GM12864 (cell line): ENCODE measurements at regions not wholly inside any gene's neighbourhood (a gene's known extent, or its start where the extent isn't known, plus 50 kb on each side); places are given as distances from the start of the nearest gene placed in this dataset.

ENCODE experiments used
- DNase-seq: peaks from one replicate; pipeline ENCODE4 v3.0.0-alpha.2; 2011; ENCODE audit warnings: low read depth
- H3K4me3 ChIP-seq: 2 replicates; pipeline ENCODE4 v1.5.1; 2011; ENCODE audit warnings: mild to moderate bottlenecking, low read depth, low read length, control low read depth
- CTCF ChIP-seq: IDR thresholded peaks from 2 replicates; pipeline ENCODE4 v1.5.1; 2011; ENCODE audit warnings: low read depth, mild to moderate bottlenecking, moderate library complexity, low read length, control low read depth, inconsistent platforms; ENCODE audit errors: missing control alignments

DNA sequence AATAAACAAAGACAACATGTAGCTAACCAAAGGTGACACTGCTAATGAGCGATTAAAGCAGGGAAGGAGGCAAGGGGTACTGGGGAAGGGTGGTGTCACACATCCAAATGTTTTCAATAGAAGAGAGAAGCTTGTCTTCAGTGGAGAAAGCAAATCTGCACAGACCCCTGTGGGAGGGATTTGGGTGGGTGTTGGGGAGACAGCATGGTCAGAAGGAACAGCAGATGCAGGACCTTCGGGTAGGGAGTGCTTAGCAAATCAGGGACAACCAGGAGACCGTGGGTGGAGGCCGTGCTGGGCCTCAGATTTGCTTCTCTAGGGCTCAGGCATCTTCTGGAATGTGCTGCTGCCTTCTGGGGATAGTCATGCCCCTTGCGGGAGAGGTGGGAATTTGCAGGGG, 185.3 kb upstream of the RAB6C start:
- no peak for TF ChIP-seq CTCF
- no peak for DNase-seq
- H3K4me3 ChIP-seq: no peak overlapping the region

DNA sequence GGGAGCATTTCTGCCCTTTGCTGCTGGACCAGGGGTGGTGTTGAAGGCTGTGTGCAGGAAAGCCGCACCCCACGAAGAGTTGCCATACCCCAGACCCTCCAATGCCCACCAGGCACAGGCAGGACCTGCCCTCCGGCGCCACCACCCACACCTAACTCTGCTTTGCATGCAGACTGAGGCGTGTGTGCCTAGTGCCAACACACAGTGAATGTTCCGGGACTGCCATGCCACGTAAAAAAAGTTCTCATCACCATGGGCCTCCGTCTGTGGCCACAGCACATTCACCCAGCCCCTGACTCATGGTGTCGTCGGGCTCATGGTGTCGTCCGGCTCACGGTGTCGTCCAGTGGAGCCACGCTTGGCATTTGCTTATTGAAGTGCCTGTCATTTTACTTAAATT, 184.9 kb upstream of the RAB6C start:
- no peak for DNase-seq
- TF ChIP-seq CTCF: no peak
- no peak overlapping the region for H3K4me3 ChIP-seq

GRCh38 chr2:129796225-129796624, 183.2 kb upstream of the RAB6C start:
- H3K4me3 ChIP-seq: no peak overlapping the region
- no peak for DNase-seq
- TF ChIP-seq CTCF: no peak

DNA sequence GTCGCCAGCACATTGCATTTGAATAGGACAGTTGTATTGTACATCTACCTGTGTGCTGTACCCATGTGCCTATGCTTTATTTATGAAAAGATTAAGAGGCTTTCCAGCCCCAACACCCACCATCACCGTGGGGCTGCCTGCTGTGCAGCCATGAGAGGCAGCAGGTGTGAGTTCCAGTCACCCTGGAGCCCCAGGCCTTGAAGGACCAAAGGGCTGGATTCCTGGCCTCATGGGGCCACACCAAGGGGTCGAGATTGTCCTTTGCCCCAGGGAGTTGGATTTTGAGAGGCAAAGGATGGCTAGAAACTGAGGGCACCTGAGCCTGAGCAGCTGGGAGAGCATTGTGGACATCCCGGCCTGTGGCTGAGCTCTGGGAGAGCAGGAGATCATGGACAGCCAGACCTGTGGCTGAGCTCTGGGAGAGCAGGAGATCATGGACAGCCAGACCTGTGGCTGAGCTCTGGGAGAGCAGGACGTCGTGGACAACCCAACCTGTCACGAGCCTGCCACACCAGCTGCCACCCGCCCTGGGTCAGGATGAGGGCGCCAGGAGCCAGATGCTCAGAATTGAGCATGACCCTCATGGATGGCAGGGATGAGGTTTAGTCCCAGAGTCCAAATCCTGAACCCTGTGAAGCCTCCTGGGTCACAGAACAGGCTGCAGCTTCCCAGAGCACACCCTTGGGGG, 182.5 kb upstream of the RAB6C start:
- H3K4me3 ChIP-seq: no peak overlapping the region
- no peak for TF ChIP-seq CTCF
- DNase-seq: no peak

DNA sequence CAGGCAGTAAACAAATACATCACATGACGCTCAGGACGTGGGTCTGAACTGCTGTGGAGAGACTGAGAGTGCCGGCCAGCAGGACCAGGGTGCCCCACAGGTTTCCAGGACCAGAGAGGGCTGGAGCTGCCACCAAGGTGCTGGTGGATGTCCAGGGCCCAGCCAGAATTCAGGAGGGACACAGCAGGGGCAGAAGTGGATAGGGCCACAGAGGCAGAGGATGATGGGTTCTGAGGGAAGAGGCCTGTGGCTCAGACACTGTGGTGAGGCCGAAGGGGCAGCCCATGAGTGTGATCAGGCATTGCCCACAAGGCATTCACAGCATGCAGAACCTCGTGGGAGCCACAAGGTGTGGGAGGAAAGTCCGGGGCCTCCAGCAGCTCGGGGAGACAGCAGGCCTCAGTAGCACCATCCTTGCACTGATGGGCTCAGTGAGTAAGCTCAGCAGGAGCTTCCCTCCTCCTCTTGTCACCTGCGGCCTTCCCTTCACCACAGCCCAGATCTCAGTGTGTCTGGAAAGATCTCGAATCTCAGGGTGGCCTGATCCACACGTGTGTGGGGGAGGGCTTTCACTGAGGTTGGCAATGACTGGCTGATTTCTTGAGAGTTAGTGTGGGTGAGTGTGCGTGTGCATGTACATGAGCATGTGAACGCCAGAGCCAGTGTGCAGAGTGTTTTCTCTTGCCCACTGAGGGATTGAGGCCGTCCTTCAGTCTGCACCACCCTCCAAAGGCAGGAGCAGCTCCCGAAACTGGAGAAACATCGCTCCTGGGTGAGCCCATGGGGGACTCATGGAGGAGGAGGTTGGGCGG, 181.8 kb upstream of the RAB6C start:
- H3K4me3 ChIP-seq: no peak overlapping the region
- no peak for DNase-seq
- no peak for TF ChIP-seq CTCF

DNA sequence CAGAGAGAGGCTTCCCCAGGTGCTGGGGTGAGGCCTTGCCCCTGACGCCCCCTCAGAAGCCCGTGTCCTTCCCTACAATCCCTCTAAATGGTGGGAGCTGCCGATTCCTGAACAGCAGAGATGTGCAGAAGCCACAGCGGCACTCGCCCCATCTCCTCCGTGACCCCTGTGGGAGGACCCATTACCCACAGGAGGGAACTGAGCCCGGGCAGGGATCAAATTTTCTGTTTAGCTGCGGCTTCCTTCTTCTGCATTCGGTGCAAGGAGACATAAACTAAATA, 181.2 kb upstream of the RAB6C start:
- no peak for DNase-seq
- no peak overlapping the region for H3K4me3 ChIP-seq
- no peak for TF ChIP-seq CTCF

DNA sequence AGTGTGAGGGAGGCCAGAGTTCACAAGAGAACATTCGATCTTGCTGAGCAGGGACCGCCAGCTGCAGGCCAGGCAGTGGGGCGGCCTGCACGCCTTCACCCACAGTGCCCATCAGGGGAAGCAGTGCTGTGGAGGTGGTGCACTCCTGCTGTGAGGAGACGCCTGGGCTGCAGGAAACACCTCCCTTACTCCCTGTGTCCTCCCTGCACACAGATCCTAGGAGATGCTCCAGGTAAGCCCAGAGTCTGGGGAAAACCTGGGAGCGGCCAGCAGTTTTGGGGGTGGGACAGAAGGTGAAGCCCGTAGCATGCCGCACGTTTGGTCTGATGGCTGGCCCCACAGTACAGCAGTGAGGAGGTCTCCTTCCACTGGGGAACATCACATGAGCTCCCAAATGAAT, 180.8 kb upstream of the RAB6C start:
- DNase-seq: no peak
- TF ChIP-seq CTCF: no peak
- no peak overlapping the region for H3K4me3 ChIP-seq
